NT2/D1 (cell line): ENCODE measurements at regions not wholly inside any gene's neighbourhood (a gene's known extent, or its start where the extent isn't known, plus 50 kb on each side); places are given as distances from the start of the nearest gene placed in this dataset.

Source experiments
- YY1 ChIP-seq: IDR thresholded peaks from 2 replicates; pipeline ENCODE4 v1.6.1; 2011; ENCODE audit not compliant: insufficient read length, insufficient read depth
- ZNF274 ChIP-seq: IDR thresholded peaks from 2 replicates; pipeline ENCODE4 v1.6.1; 2011; ENCODE audit warnings: mild to moderate bottlenecking, low read depth, low read length

- TF ChIP-seq YY1 (no peak), ZNF274 (no peak)
Observed at GRCh38 chr6:14612016-14612980, 494.7 kb downstream of the CD83 start.
